ENCODE measurements at regions not wholly inside any gene's neighbourhood (a gene's known extent, or its start where the extent isn't known, plus 50 kb on each side); places are given as distances from the start of the nearest gene placed in this dataset.

DNA sequence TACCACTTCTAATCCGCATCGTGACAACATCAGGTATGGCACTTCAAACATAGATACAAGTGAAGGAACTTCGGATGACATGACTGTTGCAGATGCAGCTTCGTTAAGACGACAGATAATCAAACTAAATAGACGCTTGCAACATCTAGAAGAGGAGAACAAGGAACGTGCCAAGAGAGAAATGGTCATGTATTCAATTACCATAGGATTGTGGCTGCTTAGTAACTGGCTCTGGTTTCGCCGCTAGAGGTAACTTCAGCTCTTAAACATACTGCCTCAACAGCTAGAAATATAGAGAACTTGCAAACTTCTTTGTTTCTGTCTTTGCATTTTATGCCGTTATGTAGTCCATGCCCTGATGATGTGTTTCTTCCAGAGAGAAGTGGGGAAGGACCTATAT lies 530.8 kb upstream of the DIPK2B start (continued):
- TF ChIP-seq, protein P1, sequence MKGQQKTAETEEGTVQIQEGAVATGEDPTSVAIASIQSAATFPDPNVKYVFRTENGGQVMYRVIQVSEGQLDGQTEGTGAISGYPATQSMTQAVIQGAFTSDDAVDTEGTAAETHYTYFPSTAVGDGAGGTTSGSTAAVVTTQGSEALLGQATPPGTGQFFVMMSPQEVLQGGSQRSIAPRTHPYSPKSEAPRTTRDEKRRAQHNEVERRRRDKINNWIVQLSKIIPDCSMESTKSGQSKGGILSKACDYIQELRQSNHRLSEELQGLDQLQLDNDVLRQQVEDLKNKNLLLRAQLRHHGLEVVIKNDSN (CRISPR knock-in tag; IDR thresholded peaks at IDR 0.05): no peak
- TF ChIP-seq, protein P2, sequence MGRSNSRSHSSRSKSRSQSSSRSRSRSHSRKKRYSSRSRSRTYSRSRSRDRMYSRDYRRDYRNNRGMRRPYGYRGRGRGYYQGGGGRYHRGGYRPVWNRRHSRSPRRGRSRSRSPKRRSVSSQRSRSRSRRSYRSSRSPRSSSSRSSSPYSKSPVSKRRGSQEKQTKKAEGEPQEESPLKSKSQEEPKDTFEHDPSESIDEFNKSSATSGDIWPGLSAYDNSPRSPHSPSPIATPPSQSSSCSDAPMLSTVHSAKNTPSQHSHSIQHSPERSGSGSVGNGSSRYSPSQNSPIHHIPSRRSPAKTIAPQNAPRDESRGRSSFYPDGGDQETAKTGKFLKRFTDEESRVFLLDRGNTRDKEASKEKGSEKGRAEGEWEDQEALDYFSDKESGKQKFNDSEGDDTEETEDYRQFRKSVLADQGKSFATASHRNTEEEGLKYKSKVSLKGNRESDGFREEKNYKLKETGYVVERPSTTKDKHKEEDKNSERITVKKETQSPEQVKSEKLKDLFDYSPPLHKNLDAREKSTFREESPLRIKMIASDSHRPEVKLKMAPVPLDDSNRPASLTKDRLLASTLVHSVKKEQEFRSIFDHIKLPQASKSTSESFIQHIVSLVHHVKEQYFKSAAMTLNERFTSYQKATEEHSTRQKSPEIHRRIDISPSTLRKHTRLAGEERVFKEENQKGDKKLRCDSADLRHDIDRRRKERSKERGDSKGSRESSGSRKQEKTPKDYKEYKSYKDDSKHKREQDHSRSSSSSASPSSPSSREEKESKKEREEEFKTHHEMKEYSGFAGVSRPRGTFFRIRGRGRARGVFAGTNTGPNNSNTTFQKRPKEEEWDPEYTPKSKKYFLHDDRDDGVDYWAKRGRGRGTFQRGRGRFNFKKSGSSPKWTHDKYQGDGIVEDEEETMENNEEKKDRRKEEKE (IDR thresholded peaks at IDR 0.05; ENCODE audit: borderline replicate concordance in 1 of 2, control insufficient read depth in 1 of 2, low read depth in 2 of 2, low read length in 1 of 2): no peak
- TF ChIP-seq BRD9 (IDR thresholded peaks at IDR 0.05; ENCODE audit: low read depth, partially characterized antibody): no peak
- no peak for TF ChIP-seq ZNF253 (CRISPR knock-in tag; conservative IDR thresholded peaks at IDR 0.05)
- no peak for TF ChIP-seq ZNF583 (CRISPR knock-in tag; IDR thresholded peaks at IDR 0.05)

DNA sequence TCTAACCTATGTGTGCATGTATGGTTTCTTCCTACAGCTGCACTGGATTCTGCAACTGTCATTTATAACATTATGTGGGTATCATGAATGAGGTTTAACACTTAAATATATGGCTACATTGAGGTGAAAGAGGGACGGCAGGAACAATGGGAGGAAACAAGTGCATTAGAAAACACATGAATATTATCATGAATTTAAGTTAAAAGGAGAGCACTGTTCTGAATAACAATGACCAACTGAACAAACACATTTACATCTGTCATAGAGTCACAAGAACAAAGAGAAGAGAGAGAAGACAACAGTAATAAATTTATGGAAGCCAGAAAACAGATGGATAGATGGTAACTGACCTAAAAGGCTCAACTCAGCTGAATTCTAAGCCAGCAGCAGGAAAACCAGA lies 527.1 kb upstream of the DIPK2B start:
- FAIRE-seq: no peak
- in situ Hi-C loops (cut with MboI): no loop called here
- no peak overlapping the region for H3K4me2 ChIP-seq (ENCODE audit: insufficient read depth, low read length)
- TF ChIP-seq SIN3A (IDR thresholded peaks at IDR 0.05; ENCODE audit: borderline replicate concordance in 2 of 2, control insufficient read depth in 1 of 2, low read depth in 2 of 2, low read length in 2 of 2): no peak
- TF ChIP-seq CBX2 (IDR thresholded peaks at IDR 0.05; ENCODE audit: insufficient read depth, low read length, poor library complexity, severe bottlenecking): no peak
- TF ChIP-seq SRSF7 (optimal IDR thresholded peaks at IDR 0.05; ENCODE audit: low read depth, low read length): no peak
- TF ChIP-seq, protein P3, sequence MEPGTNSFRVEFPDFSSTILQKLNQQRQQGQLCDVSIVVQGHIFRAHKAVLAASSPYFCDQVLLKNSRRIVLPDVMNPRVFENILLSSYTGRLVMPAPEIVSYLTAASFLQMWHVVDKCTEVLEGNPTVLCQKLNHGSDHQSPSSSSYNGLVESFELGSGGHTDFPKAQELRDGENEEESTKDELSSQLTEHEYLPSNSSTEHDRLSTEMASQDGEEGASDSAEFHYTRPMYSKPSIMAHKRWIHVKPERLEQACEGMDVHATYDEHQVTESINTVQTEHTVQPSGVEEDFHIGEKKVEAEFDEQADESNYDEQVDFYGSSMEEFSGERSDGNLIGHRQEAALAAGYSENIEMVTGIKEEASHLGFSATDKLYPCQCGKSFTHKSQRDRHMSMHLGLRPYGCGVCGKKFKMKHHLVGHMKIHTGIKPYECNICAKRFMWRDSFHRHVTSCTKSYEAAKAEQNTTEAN (CRISPR knock-in tag; IDR thresholded peaks at IDR 0.05): no peak
- TF ChIP-seq NFE2 (IDR thresholded peaks at IDR 0.05; ENCODE audit: low read depth): no peak
- TF ChIP-seq, protein P4, sequence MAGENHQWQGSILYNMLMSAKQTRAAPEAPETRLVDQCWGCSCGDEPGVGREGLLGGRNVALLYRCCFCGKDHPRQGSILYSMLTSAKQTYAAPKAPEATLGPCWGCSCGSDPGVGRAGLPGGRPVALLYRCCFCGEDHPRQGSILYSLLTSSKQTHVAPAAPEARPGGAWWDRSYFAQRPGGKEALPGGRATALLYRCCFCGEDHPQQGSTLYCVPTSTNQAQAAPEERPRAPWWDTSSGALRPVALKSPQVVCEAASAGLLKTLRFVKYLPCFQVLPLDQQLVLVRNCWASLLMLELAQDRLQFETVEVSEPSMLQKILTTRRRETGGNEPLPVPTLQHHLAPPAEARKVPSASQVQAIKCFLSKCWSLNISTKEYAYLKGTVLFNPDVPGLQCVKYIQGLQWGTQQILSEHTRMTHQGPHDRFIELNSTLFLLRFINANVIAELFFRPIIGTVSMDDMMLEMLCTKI (IDR thresholded peaks at IDR 0.05; ENCODE audit: partially characterized antibody): no peak
- no peak for TF ChIP-seq GTF2E2 (tag; IDR thresholded peaks at IDR 0.05)
- TF ChIP-seq MEF2A (IDR thresholded peaks at IDR 0.05; ENCODE audit: control insufficient read depth, low read depth, low read length): no peak
- no peak for TF ChIP-seq DACH1 (IDR thresholded peaks at IDR 0.05; ENCODE audit: partially characterized antibody)
- TF ChIP-seq CHD2 (IDR thresholded peaks at IDR 0.05; ENCODE audit: low read depth, low read length): no peak
- no peak for TF ChIP-seq FIP1L1 (IDR thresholded peaks at IDR 0.05; ENCODE audit: low read depth, low read length, poor library complexity, severe bottlenecking)

More for the DNA sequence above, 527.1 kb upstream of the DIPK2B start:
- Histone ChIP-seq H3K4me3 (no peak overlapping the region), H3K27ac (ENCODE audit: extremely low read depth, low read depth, low read length) (no peak overlapping the region), H3K9me3 (replicated peaks; ENCODE audit: control insufficient read depth, insufficient read depth, low read depth, low read length) (no peaks in the 10 kb centered on the region), H3K36me3 (ENCODE audit: control insufficient read depth, insufficient read depth, low read length) (no peaks in the 10 kb centered on the region), H3K79me2 (ENCODE audit: control insufficient read depth, insufficient read depth, low read length) (no peaks in the 10 kb centered on the region), H3K27me3 (ENCODE audit: control insufficient read depth in 2 of 2, insufficient read depth in 2 of 2, low read length in 2 of 2) (no peaks in the 10 kb centered on the region; a peak in 1 of 5 replicates), H3K4me1 (replicated peaks in 1 of 2; ENCODE audit: control insufficient read depth in 2 of 2, insufficient read depth in 2 of 2, low read length in 2 of 2) (no peaks in the 10 kb centered on the region), H3K9me1 (ENCODE audit: control insufficient read depth, insufficient read depth, low read length) (no peaks in the 10 kb centered on the region), H3K9ac (ENCODE audit: insufficient read depth in 1 of 2, low read depth in 2 of 2, low read length in 2 of 2) (no peak overlapping the region), H4K20me1 (replicated peaks; ENCODE audit: control insufficient read depth, insufficient read depth, low read length) (no peaks in the 10 kb centered on the region), H2AFZ (ENCODE audit: low read depth, low read length) (no peak overlapping the region)
- intact Hi-C loops (cut with micrococcal nuclease): no loop called here
- no peak for DNase-seq (ENCODE audit: extremely low read depth in 1 of 4, low spot score in 3 of 4)
- ATAC-seq: no peak
- no TSS peak for BruUV-seq (replicated peaks)
- ChIA-PET POLR2A (no interaction called here), CTCF (ENCODE audit: low intra/inter-chr PET ratio) (no interaction called here)
- 0% methylated on average over 1 of the region's 1 CpG for WGBS (ENCODE audit: insufficient coverage, low coverage, missing lambda C conversion rate)
